ENCODE measurements at regions not wholly inside any gene's neighbourhood (a gene's known extent, or its start where the extent isn't known, plus 50 kb on each side); places are given as distances from the start of the nearest gene placed in this dataset.

- Histone ChIP-seq H3K27ac (ENCODE audit: low read depth in 1 of 2, low read length in 1 of 2) (no peak overlapping the region), H3K36me3 (ENCODE audit: control insufficient read depth in 4 of 4, insufficient read depth in 4 of 4, low read length in 4 of 4) (no peaks in the 10 kb centered on the region), H3K4me3 (no peak overlapping the region), H3K4me1 (ENCODE audit: control insufficient read depth in 5 of 5, insufficient read depth in 5 of 5, low read length in 5 of 5) (peaks cover 0 to 9% (median 0%) of the 10 kb centered on the region in 5 donors), H3K9me3 (ENCODE audit: control insufficient read depth in 4 of 4, insufficient read depth in 3 of 4, low read length in 3 of 4) (no peaks in the 10 kb centered on the region), H3K27me3 (ENCODE audit: control insufficient read depth in 3 of 3, insufficient read depth in 3 of 3, low read length in 2 of 3) (no peaks in the 10 kb centered on the region), H3K9ac (ENCODE audit: insufficient read depth in 1 of 2, low read length in 2 of 2) (no peak overlapping the region)
- ATAC-seq (ENCODE audit: insufficient read depth, low FRiP score) = no peak
- WGBS, 2 donors = 71 to 80% methylated on average over 11 of the region's 11 CpGs
- DNase-seq = no peak
- TF ChIP-seq, protein P1, sequence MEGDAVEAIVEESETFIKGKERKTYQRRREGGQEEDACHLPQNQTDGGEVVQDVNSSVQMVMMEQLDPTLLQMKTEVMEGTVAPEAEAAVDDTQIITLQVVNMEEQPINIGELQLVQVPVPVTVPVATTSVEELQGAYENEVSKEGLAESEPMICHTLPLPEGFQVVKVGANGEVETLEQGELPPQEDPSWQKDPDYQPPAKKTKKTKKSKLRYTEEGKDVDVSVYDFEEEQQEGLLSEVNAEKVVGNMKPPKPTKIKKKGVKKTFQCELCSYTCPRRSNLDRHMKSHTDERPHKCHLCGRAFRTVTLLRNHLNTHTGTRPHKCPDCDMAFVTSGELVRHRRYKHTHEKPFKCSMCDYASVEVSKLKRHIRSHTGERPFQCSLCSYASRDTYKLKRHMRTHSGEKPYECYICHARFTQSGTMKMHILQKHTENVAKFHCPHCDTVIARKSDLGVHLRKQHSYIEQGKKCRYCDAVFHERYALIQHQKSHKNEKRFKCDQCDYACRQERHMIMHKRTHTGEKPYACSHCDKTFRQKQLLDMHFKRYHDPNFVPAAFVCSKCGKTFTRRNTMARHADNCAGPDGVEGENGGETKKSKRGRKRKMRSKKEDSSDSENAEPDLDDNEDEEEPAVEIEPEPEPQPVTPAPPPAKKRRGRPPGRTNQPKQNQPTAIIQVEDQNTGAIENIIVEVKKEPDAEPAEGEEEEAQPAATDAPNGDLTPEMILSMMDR (IDR thresholded peaks at IDR 0.05; ENCODE audit: control extremely low read depth, extremely low read depth) = no peak
Observed at GRCh38 chr17:65438173-65438572, 123.3 kb downstream of the AXIN2 start.

DNA sequence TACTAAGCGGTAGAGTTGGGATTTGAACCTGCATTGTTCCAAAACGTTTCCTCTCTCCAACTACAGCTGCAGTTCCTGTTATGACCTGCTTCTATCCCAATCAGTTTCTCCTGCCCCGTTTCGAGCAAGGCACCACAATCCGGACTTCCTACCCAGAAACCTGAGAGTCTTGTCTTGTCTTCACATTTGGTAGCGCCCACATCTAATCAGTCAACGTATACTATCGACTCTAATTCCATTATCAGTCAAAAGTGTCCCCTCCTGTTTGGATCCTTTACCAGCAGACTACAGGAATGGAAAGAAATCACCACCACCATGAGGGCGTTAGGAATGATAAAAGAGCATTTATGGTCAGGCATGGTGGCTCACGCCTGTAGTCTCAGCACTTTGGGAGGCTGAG is 124.6 kb downstream of the AXIN2 start:
- no peak for DNase-seq
- peaks cover 0 to 9% (median 0%) of the 10 kb centered on the region in 5 donors for H3K4me1 ChIP-seq (ENCODE audit: control insufficient read depth in 5 of 5, insufficient read depth in 5 of 5, low read length in 5 of 5)
- H3K27ac ChIP-seq (ENCODE audit: low read depth in 1 of 2, low read length in 1 of 2) = no peak overlapping the region
- ATAC-seq (ENCODE audit: insufficient read depth, low FRiP score) = no peak
- H3K9ac ChIP-seq (ENCODE audit: insufficient read depth in 1 of 2, low read length in 2 of 2) = no peak overlapping the region
- H3K27me3 ChIP-seq (ENCODE audit: control insufficient read depth in 3 of 3, insufficient read depth in 3 of 3, low read length in 2 of 3) = no peaks in the 10 kb centered on the region
- no peaks in the 10 kb centered on the region for H3K36me3 ChIP-seq (ENCODE audit: control insufficient read depth in 4 of 4, insufficient read depth in 4 of 4, low read length in 4 of 4)
- TF ChIP-seq, protein P1 (IDR thresholded peaks at IDR 0.05; ENCODE audit: control extremely low read depth, extremely low read depth) = no peak
- H3K9me3 ChIP-seq (ENCODE audit: control insufficient read depth in 4 of 4, insufficient read depth in 3 of 4, low read length in 3 of 4) = no peaks in the 10 kb centered on the region
- 86 to 88% methylated on average over 10 of the region's 10 CpGs for WGBS, 2 donors
- no peak overlapping the region for H3K4me3 ChIP-seq

GRCh38 chr17:65434878-65435277 is 126.6 kb downstream of the AXIN2 start:
- ATAC-seq (ENCODE audit: insufficient read depth, low FRiP score) (no peak), DNase-seq (no peak)
- H3K4me3 ChIP-seq = no peak overlapping the region
- peaks cover 0 to 9% (median 2%) of the 10 kb centered on the region in 5 donors for H3K4me1 ChIP-seq (ENCODE audit: control insufficient read depth in 5 of 5, insufficient read depth in 5 of 5, low read length in 5 of 5)
- H3K27ac ChIP-seq (ENCODE audit: low read depth in 1 of 2, low read length in 1 of 2) = no peak overlapping the region
- H3K27me3 ChIP-seq (ENCODE audit: control insufficient read depth in 3 of 3, insufficient read depth in 3 of 3, low read length in 2 of 3) = no peaks in the 10 kb centered on the region
- TF ChIP-seq, protein P1 (IDR thresholded peaks at IDR 0.05; ENCODE audit: control extremely low read depth, extremely low read depth) = no peak
- H3K9ac ChIP-seq (ENCODE audit: insufficient read depth in 1 of 2, low read length in 2 of 2) = no peak overlapping the region
- peaks cover 0 to 2% (median 0%) of the 10 kb centered on the region in 4 donors for H3K9me3 ChIP-seq (ENCODE audit: control insufficient read depth in 4 of 4, insufficient read depth in 3 of 4, low read length in 3 of 4)
- 85% methylated on average over 2 of the region's 2 CpGs for WGBS, 2 donors
- no peaks in the 10 kb centered on the region for H3K36me3 ChIP-seq (ENCODE audit: control insufficient read depth in 4 of 4, insufficient read depth in 4 of 4, low read length in 4 of 4)

- 73% methylated on average over 7 of the region's 7 CpGs for WGBS, 2 donors
- peaks cover 0 to 2% (median 0%) of the 10 kb centered on the region in 4 donors for H3K9me3 ChIP-seq (ENCODE audit: control insufficient read depth in 4 of 4, insufficient read depth in 3 of 4, low read length in 3 of 4)
- ATAC-seq (ENCODE audit: insufficient read depth, low FRiP score) = no peak
- TF ChIP-seq, protein P1 (IDR thresholded peaks at IDR 0.05; ENCODE audit: control extremely low read depth, extremely low read depth) = no peak
- no peaks in the 10 kb centered on the region for H3K27me3 ChIP-seq (ENCODE audit: control insufficient read depth in 3 of 3, insufficient read depth in 3 of 3, low read length in 2 of 3)
- peaks cover 0 to 9% (median 2%) of the 10 kb centered on the region in 5 donors for H3K4me1 ChIP-seq (ENCODE audit: control insufficient read depth in 5 of 5, insufficient read depth in 5 of 5, low read length in 5 of 5)
- no peak overlapping the region for H3K27ac ChIP-seq (ENCODE audit: low read depth in 1 of 2, low read length in 1 of 2)
- no peak overlapping the region for H3K9ac ChIP-seq (ENCODE audit: insufficient read depth in 1 of 2, low read length in 2 of 2)
- no peak overlapping the region for H3K4me3 ChIP-seq
- DNase-seq = no peak
- H3K36me3 ChIP-seq (ENCODE audit: control insufficient read depth in 4 of 4, insufficient read depth in 4 of 4, low read length in 4 of 4) = no peaks in the 10 kb centered on the region
Observed at GRCh38 chr17:65434251-65434650, 127.2 kb downstream of the AXIN2 start.

Data from lung (tissue), 11 donors.